GM23338 (cell line): ENCODE measurements at regions not wholly inside any gene's neighbourhood (a gene's known extent, or its start where the extent isn't known, plus 50 kb on each side); places are given as distances from the start of the nearest gene placed in this dataset.

Source experiments
- CREB1 ChIP-seq: fragments of 250-450 bp; sonication (Bioruptor Pico); IDR thresholded peaks from 2 replicates; pipeline ENCODE4 v1.5.0; 2020; ENCODE audit warnings: low read depth, mild to moderate bottlenecking, moderate library complexity
- EZH2 ChIP-seq: fragments of 200-600 bp; sonication (generic); IDR thresholded peaks from one replicate; pipeline ENCODE4 v1.8.0; 2017; ENCODE audit warnings: antibody characterized with exemption, mild to moderate bottlenecking, low read depth; ENCODE audit not compliant: unreplicated experiment
- EZH2phosphoT487 ChIP-seq: fragments of 200-600 bp; sonication (generic); IDR thresholded peaks from one replicate; pipeline ENCODE4 v1.8.1; 2018; ENCODE audit warnings: antibody characterized with exemption; ENCODE audit not compliant: unreplicated experiment
- JUNB ChIP-seq: IDR thresholded peaks from one replicate; pipeline ENCODE4 v1.6.1; 2016; ENCODE audit warnings: antibody characterized with exemption; ENCODE audit not compliant: unreplicated experiment
- POLR2AphosphoS5 ChIP-seq: IDR thresholded peaks from 2 replicates; pipeline ENCODE4 v1.6.1; 2016; ENCODE audit warnings: antibody characterized with exemption, low read depth
- STAT1 ChIP-seq: IDR thresholded peaks from one replicate; pipeline ENCODE4 v1.6.1; 2016; ENCODE audit warnings: antibody characterized with exemption; ENCODE audit not compliant: unreplicated experiment
- TF ChIP-seq, protein P1 (sequence below), 2 experiments: fragments of 200-600 bp in 1 of 2; sonication (generic) in 1 of 2; conservative IDR thresholded peaks; 2 replicates each; pipeline versions ENCODE4 v1.5.1 to v1.6.1; 2016 to 2017; ENCODE audit warnings: antibody characterized with exemption in 2 of 2, low read depth in 2 of 2, mild to moderate bottlenecking in 2 of 2, moderate library complexity in 1 of 2
- TF ChIP-seq, protein P2 (sequence below): IDR thresholded peaks from one replicate; pipeline ENCODE4 v1.6.1; 2018; ENCODE audit warnings: antibody characterized with exemption; ENCODE audit not compliant: unreplicated experiment
- TF ChIP-seq, protein P3 (sequence below): fragments of 250-450 bp; sonication (Bioruptor Pico); IDR thresholded peaks from 2 replicates; pipeline ENCODE4 v1.5.0; 2020; ENCODE audit warnings: mild to moderate bottlenecking, moderate library complexity

DNA sequence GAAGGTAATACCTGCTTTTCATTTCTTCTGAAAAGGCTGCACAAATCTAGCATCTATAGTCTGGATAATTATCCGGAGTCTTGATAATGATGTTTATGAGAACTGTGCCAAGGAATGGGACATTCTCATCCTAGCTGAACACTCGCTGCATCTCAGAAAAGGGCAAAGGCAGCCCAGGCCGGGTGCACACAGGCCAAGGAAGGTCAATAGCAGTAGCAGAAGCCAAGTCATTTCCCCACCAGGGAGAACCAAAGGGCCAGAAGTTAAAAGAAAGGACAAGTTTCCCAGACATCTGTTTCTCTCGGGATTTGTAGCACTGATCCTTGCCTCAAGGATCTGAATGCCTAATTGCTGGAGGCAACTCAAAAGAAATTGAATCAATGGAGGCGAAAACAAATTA is 66.1 kb upstream of the ANKRD55 start:
- TF ChIP-seq, protein P1, sequence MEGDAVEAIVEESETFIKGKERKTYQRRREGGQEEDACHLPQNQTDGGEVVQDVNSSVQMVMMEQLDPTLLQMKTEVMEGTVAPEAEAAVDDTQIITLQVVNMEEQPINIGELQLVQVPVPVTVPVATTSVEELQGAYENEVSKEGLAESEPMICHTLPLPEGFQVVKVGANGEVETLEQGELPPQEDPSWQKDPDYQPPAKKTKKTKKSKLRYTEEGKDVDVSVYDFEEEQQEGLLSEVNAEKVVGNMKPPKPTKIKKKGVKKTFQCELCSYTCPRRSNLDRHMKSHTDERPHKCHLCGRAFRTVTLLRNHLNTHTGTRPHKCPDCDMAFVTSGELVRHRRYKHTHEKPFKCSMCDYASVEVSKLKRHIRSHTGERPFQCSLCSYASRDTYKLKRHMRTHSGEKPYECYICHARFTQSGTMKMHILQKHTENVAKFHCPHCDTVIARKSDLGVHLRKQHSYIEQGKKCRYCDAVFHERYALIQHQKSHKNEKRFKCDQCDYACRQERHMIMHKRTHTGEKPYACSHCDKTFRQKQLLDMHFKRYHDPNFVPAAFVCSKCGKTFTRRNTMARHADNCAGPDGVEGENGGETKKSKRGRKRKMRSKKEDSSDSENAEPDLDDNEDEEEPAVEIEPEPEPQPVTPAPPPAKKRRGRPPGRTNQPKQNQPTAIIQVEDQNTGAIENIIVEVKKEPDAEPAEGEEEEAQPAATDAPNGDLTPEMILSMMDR (conservative IDR thresholded peaks at IDR 0.05; ENCODE audit: low read depth in 2 of 2): no peak
- no peak for TF ChIP-seq POLR2AphosphoS5
- no peak for TF ChIP-seq EZH2
- TF ChIP-seq EZH2phosphoT487: no peak
- TF ChIP-seq, protein P2, sequence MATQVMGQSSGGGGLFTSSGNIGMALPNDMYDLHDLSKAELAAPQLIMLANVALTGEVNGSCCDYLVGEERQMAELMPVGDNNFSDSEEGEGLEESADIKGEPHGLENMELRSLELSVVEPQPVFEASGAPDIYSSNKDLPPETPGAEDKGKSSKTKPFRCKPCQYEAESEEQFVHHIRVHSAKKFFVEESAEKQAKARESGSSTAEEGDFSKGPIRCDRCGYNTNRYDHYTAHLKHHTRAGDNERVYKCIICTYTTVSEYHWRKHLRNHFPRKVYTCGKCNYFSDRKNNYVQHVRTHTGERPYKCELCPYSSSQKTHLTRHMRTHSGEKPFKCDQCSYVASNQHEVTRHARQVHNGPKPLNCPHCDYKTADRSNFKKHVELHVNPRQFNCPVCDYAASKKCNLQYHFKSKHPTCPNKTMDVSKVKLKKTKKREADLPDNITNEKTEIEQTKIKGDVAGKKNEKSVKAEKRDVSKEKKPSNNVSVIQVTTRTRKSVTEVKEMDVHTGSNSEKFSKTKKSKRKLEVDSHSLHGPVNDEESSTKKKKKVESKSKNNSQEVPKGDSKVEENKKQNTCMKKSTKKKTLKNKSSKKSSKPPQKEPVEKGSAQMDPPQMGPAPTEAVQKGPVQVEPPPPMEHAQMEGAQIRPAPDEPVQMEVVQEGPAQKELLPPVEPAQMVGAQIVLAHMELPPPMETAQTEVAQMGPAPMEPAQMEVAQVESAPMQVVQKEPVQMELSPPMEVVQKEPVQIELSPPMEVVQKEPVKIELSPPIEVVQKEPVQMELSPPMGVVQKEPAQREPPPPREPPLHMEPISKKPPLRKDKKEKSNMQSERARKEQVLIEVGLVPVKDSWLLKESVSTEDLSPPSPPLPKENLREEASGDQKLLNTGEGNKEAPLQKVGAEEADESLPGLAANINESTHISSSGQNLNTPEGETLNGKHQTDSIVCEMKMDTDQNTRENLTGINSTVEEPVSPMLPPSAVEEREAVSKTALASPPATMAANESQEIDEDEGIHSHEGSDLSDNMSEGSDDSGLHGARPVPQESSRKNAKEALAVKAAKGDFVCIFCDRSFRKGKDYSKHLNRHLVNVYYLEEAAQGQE: no peak
- TF ChIP-seq STAT1: no peak
- TF ChIP-seq JUNB: no peak
- TF ChIP-seq, protein P3, sequence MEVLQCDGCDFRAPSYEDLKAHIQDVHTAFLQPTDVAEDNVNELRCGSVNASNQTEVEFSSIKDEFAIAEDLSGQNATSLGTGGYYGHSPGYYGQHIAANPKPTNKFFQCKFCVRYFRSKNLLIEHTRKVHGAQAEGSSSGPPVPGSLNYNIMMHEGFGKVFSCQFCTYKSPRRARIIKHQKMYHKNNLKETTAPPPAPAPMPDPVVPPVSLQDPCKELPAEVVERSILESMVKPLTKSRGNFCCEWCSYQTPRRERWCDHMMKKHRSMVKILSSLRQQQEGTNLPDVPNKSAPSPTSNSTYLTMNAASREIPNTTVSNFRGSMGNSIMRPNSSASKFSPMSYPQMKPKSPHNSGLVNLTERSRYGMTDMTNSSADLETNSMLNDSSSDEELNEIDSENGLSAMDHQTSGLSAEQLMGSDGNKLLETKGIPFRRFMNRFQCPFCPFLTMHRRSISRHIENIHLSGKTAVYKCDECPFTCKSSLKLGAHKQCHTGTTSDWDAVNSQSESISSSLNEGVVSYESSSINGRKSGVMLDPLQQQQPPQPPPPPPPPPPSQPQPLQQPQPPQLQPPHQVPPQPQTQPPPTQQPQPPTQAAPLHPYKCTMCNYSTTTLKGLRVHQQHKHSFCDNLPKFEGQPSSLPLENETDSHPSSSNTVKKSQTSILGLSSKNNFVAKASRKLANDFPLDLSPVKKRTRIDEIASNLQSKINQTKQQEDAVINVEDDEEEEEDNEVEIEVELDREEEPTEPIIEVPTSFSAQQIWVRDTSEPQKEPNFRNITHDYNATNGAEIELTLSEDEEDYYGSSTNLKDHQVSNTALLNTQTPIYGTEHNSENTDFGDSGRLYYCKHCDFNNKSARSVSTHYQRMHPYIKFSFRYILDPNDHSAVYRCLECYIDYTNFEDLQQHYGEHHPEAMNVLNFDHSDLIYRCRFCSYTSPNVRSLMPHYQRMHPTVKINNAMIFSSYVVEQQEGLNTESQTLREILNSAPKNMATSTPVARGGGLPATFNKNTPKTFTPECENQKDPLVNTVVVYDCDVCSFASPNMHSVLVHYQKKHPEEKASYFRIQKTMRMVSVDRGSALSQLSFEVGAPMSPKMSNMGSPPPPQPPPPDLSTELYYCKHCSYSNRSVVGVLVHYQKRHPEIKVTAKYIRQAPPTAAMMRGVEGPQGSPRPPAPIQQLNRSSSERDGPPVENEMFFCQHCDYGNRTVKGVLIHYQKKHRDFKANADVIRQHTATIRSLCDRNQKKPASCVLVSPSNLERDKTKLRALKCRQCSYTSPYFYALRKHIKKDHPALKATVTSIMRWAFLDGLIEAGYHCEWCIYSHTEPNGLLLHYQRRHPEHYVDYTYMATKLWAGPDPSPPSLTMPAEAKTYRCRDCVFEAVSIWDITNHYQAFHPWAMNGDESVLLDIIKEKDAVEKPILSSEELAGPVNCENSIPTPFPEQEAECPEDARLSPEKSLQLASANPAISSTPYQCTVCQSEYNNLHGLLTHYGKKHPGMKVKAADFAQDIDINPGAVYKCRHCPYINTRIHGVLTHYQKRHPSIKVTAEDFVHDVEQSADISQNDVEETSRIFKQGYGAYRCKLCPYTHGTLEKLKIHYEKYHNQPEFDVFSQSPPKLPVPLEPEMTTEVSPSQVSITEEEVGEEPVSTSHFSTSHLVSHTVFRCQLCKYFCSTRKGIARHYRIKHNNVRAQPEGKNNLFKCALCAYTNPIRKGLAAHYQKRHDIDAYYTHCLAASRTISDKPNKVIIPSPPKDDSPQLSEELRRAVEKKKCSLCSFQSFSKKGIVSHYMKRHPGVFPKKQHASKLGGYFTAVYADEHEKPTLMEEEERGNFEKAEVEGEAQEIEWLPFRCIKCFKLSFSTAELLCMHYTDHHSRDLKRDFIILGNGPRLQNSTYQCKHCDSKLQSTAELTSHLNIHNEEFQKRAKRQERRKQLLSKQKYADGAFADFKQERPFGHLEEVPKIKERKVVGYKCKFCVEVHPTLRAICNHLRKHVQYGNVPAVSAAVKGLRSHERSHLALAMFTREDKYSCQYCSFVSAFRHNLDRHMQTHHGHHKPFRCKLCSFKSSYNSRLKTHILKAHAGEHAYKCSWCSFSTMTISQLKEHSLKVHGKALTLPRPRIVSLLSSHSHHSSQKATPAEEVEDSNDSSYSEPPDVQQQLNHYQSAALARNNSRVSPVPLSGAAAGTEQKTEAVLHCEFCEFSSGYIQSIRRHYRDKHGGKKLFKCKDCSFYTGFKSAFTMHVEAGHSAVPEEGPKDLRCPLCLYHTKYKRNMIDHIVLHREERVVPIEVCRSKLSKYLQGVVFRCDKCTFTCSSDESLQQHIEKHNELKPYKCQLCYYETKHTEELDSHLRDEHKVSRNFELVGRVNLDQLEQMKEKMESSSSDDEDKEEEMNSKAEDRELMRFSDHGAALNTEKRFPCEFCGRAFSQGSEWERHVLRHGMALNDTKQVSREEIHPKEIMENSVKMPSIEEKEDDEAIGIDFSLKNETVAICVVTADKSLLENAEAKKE (CRISPR knock-in tag): no peak
- TF ChIP-seq CREB1: no peak
